HG03139 (cell line): ENCODE measurements at regions not wholly inside any gene's neighbourhood (a gene's known extent, or its start where the extent isn't known, plus 50 kb on each side); places are given as distances from the start of the nearest gene placed in this dataset.

Source experiments
- ATAC-seq: cut with Tn5 transposase; IDR thresholded peaks from one replicate; pipeline ENCODE4 v1.9.1; 2021; ENCODE audit not compliant: unreplicated experiment

DNA sequence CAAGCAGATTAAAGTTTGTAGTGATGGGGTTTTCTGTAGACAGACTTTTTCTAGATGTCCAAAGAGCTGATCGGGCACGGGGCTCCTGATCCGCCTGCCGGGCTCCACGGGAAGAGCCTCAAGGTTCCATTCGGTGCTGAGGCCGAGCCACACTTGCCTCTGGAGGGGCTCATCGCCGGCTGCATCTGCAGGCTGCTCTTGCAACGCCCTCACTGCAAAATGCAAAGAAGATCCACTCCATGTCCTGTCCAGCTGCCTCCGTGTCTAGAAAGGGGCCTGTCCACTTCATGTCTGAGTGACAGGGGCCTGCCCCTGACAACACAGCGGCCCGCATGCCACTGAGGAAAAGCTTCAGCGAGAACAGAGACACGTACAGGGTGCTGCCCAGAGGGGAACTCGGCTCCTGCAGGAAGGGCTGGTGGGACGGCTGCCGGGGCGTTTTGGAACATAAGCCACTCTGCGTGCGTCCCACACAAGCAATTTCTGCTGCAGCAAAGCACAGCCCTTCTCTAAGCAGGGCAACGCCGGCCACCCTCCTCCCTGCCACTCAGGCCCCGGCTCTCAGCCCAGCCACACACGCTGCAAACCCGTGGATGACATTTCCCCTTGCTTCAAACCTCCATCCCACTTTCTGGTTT, 53.6 kb upstream of the CTDP1 start:
- no peak for ATAC-seq

DNA sequence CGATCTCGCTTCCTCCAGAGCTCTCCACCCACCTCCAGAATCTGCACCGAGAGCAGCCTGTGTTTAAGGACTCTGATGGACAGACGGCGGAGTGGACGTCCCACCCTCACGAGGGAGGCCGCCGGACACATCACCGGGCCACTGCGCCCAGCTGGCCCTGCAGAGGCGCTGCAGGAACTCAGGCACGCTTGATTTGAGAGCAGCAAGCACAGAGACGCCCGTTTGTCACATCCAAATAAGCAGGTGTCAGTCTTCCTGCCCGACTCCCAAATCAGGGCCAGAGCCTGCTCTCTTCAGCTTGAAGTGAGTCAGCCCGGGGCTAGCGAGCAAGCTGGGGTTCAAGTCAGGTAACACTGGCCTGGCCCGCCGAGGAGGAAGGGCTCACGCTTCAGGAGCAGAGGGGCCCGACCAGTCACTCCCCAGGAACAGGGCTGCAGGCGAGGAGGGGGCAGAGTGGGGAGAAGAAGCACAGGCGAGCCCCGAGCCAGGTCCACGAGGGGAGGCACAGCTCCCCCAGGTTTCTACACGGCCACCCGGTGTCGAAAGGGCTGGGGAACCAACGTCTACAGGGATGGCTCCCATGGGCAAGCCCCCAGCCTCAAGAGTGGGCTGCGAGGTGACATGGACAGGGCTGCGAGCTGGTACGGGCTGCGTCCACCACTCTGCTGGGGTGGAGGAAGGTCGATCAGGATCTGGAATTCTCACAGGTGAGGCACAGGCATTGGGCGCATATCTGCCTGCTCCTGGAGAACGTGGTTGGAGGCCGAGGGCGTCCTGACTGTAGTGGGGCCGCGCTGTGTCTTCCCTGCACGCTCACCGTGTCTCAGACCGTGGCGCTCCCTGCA, 52.5 kb upstream of the CTDP1 start:
- no peak for ATAC-seq

DNA sequence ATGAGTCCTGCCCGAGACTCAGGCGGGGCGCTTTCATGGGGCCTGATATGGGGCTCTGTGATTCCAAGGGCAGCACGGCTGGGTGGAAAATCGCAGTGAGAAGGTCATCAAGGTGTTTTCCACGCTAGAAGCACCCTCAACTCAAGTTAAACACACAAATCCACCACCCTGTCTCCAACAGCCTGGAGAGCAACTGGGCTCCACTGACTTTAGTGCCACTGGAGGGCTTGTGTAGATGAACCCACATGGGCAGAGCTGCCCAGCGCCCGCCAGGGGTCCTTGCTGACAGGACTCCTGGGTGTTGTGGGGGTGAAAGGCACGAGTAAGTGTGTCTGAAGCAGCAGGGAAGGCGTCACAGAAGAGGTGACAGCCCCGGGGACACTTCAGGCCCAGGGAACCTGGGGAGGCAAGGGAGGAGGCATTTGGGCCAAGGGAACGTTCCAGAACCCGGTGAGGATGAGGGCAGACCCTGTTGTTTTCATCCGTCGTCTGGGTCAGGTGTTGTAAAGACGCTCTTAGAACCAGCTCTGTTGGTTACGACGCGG, 51.8 kb upstream of the CTDP1 start:
- no peak for ATAC-seq

DNA sequence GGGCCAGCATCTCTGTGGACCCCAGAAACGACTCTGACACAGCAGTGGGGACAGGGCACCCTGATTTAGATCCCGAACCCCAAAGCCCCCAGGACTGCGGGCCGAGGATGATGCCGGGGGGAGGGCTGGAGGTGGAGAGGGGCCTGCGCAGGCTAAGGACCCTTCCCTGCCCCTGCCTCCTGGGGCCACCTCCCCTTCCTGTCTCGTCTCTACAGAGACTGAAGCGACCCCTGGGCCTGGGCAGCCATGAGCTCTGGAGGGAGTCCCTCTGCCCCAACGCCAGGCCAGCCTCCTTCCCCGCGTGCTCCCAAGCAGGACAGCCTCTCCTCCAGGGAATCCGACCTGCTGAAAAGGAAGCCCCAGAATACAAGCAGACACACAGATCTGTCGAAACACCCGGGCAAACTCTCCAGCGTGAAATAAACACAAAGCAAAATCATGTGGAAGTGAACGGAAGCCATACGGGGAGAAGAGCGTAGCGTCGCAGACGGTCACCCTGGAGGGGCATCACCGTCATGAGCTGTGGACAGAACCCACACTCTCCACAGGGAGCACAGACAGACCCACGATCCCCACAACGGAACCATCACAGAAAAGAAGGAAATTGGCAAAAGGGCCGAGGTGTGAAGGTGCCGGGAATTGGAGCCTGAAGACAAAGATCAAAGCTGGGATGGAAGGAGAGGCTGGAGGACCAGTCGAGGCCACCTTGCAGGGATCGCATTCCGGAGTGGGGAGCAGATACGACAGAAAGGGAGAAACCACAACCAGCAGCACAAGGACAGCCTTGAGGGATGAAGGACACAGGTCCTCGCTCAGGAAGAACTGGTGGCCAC, 51.0 kb upstream of the CTDP1 start:
- no peak for ATAC-seq

DNA sequence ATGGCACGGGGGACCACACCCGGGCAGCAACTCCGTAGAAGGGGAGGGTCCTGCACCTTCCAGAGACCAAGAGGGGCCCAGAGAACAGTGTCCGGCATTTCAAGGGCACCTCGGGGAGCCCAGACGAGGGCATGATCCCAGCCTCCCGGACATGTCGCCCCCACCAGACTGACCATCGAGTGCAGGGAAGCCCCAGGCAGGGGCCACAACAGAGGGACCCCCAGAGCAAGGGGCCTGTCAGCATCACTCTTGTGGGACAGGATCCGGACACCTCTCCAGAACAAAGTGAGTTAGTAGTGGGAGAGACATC, 50.4 kb upstream of the CTDP1 start:
- ATAC-seq: no peak

DNA sequence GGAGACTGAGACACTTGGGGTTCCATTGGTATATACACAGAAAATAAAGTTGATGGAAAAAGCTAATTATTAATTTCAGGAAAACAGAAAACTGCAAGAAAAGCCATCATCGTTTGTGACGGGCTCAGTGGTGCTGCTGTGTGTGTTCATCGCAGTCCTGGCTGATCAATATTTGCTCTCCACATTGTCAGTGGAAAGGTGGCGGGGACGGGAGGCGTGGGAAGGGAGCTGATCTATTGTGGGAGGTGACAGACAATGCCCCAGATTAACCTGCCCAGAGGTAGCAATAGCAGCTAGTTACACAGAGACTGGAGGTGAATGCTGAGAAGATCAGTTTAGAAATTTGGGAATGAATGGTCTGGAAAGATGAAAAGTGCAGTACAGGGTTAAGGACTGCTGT, 50.0 kb upstream of the CTDP1 start:
- ATAC-seq: no peak
